NCI-H2081 treated with DMSO at 0.1 percent for 48 hours (cell line): ENCODE measurements at regions not wholly inside any gene's neighbourhood (a gene's known extent, or its start where the extent isn't known, plus 50 kb on each side); places are given as distances from the start of the nearest gene placed in this dataset.
"Not testable (repeated sequence)": the region's sequence is repeated elsewhere in the genome, so short reads cannot be mapped to it uniquely, and the experiment has no call there.

Experiments used
- DNase-seq: peaks from one replicate; lab custom pipeline; 2025; lab: John Stamatoyannopoulos, UW

DNA sequence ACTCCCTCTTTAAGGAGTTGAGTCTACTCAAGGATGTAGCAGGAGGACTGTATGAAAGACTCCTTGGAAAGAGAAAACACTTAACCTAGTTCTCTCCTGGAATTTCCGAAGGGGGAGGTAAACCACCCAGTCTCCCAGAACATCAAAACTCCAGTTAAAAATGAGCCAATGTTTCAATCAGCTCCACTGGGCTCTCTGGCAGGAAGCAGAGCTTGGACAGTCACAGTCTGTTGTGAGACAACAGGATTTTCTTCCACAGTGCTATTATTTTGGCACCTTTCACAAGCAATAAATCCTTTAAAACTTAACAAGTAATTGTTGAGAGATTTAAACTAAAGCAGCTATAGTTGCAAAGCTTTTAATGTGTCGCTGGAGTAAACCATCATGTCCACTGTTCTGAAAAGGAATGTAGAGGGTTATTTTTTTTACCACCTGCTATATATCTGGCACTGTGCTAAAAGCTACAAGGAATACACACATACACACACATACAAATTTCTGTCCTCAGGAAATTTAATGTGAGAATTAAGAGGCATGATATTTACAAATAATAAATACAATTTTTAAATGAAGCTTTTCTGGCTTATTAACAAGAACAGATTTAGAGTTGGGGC is 229.2 kb upstream of the INTU start:
- no peak for DNase-seq

DNA sequence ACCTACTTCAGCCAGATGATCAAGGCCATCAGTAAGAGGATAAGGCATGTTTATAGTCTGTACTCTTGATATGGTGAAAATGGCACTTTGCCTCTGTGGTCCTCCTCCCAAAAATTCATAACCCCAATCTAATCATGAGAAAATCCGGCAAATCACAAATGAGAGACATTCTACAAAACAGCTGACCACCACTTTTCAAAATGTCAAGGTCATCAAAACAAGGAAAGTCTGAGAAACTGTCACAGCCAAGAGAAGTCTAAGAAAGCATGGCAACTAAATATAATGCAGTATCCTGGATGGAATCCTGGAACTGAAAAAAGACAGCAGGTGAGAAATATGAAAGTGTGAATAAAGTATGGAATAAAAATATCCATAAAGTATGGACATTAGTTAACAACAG is 226.6 kb upstream of the INTU start:
- no peak for DNase-seq

DNA sequence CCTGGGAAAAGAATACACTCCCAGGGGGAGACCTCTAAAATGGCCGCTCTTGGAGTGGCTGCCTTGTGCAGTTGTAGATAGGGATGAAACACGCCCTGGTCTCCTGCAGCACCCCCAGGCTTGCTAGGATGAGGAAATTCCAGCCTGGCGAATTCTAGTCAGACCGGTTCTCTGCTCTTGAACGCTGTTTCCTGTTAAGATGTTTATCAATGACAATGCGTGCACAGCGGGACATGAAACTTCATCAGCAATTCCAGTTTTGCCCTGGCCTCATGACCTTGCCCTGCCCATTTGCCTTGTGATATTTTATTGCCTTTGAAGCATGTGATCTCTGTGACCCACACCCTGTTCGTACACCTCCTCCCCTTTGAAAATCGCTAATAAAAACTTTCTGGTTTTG is 225.2 kb upstream of the INTU start:
- not testable (repeated sequence) for DNase-seq

DNA sequence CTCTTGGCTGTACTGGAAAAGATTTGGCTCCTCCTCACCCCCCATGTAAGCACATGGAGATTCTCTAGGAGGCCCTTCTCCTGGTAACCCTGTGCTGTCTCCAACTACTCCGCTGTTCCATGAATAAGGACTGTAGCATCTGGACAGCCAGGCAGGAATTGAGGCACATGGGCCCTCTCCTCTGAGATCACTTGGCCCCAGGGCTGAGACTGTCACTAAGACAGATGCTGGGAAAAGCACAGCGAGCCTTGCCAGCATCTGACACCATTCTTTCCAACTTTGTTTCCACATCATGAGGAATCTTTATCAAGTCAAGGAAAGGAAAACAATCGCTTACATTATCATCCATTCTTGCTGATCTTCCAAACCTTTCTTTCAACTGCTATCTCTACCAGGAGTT is 222.6 kb upstream of the INTU start:
- no peak for DNase-seq

DNA sequence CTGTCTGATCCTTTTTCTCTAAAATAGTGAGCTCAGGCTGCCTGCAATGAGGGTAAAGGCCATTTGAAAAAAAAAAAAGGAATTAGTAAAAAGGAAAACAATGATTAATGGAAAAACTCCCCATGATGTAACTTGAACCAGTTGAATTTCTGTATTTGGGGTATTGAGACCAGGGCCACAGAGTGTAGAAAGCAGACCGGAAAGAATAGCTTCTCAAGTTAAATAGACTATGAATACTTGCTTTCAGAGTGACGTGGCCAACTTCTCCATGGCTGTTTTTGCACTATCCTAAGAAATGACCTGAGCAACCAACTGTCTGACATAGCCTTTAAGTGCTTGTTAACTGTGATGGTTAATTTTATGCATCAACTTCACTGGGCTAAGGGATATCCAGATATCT is 222.1 kb upstream of the INTU start:
- DNase-seq = no peak

DNA sequence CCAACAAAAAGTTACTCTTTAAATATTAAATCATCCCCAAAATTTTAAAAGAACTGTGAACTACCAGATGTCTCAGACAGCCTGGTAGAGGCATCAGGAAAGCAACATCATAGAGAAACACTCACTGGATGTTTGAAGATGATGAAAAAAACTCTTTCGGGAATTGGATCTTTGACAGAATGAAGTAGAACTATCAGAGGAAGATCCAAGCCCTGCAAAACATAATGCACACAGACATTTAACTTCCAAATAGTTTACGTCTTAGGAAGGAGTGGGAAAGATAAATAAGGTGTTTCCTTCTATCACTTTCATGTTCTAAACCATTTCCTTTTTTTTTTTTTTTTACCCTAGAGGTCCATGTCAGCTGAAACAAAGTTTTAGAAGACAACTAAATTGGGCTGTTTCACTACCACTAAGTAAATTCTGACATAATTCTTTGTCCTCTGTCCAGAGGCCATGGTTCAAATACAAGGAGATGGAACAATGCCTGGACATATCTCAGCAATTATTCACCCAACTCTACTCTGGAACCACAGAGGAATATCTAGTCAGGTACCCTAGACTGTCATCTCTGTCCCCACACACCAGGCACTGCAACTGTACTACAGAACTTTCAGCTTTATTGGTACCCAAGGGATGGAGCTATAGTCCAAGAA is 217.7 kb upstream of the INTU start:
- no peak for DNase-seq

DNA sequence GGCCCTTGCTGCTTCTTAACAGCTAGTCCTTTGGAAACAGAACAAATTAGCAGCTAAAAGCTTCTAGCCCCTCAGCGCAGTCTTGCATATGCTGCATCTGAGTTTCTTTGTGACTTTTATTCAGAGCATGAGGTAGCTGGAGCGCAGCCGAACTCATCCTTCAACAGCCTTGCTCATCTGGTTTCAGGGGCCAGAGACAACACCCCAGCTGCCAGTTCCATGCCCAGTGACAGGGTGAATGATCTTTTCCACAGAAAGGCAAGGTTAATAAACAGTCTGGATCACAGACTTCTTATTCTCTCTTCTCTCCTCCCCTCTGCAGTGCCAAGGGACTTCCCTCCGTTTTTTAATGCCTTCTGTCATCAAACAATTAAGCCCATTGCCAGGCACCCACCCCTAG is 216.6 kb upstream of the INTU start:
- no peak for DNase-seq

DNA sequence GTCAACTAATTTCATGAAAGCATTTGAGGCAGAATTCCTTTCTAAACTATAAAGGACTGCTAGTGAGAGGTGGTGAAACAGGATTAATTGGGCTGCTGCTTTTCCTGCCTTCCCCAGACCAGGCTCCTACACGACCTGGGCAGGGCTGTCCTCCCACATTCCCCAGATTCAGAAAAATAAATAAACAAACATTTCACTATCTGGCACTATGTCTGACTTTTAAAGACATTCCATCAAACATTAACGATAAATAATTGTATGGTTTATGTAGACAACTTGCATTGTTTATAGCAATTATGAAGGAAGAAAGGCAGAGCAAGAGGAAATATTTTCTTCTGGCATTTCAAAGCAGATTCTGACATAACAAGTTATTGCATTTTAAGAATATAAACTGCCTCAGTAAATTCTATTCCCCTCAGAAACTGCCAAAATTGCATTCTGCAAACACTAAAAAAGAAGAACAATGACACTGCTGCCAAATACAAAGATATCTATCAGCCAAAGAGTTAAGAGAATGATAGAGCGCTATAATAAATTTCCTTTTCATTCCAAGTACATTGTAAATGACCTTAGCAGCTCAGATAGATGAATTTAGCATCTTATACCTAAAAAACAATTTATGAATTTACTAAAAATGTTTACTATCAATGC is 214.7 kb upstream of the INTU start:
- DNase-seq = no peak

DNA sequence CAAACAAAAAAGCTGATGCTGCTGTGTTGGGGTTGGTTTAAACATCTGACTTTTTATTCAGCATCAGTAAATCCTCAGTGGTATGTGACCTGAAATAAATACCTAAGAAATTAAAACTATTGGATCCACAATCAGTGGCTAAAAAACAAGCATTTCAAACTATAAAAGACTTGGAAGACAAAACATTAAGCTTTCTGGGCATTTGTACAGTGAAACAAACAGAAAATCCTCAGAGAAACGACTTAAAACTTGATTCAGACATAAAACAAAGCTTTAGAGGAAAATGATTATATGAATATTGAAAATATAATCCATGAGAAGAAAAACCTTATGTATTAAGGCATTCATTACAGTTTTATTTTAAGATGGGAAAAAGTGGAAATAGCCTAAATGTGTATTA is 213.3 kb upstream of the INTU start:
- DNase-seq = no peak

DNA sequence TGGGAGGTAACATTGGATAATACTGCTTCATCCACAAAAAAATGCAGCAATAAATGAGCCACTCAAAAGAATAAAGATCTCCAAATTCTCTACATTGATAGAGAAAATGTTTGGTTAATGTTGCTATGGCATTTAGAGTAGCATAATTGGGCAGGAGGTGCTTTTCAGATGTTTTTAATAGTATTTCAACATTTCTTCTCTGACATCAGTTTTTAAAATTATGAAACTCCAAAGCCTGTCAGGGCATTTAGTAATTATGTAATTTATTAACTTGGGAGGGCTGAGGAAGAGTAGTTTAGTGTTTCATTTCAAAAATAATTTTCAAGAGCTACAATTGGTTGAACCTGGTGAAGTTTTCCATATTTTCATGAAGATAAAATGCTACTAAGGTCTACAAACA is 211.3 kb upstream of the INTU start:
- DNase-seq = no peak

DNA sequence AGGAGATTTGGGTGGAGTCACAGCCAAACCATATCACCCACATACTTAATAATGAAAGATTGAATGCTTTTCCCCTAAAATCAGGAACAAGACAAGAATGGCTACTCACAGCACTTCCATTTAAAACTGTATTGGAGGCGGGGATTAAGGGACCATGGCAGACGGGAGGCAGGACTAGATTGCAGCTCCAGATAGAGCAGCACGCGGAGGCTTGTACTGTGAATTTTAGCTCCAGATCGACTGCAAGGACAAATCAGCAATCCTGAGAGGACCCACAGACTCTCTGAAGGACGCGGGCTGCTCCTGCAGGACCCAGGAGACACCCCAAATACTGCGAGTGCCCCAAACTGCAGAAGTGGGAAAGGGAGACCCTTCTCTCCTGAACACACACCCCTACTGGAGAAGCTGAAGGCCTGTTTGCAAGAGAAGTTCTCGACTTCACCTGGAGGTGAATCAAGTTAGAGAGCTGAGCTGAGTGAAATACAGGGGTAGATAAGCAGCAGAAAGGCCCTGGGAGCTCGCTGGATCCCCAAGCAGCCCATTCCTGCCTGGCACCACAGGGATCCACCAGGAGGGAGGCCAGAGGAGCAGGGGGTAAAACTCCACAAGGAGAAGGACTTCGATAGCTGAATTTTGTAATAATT is 207.4 kb upstream of the INTU start:
- DNase-seq = no peak

DNA sequence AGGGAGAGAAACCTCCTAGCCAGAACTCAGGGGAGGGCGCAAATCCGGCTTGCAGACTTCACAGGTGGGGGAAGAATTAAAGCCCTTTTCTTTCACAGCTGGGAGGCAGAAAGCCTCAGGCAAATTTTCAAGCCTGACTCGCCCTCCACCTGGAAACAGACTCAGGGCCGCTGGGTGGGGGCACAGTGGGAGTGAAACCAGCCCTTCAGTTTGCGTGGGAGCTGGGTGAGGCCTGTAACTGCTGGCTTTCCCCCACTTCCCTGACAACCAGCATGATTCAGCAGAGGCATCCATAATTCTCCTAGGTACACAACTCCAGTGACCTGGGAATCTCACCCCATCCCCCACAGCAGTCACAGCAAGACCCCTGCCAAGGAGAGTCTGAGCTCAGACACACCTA is 206.9 kb upstream of the INTU start:
- no peak for DNase-seq

DNA sequence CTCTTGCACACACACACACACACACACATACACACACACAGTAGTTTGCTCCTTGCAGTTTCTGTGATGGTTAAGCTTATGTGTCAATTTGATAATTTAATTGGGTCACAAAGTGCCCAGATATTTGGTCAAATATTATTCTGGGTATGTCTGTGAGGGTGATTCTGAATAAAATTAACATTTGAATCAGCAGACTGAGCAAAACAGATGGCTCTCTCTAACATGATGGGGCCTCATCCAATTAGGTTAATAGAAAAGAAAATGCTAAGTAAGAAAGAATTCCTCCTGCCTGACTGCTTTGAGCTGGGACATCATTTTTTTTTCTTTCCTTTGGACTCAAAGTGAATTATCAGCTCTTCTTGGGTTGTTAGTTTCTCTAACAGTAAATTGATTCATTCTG is 191.2 kb upstream of the INTU start:
- DNase-seq = no peak

DNA sequence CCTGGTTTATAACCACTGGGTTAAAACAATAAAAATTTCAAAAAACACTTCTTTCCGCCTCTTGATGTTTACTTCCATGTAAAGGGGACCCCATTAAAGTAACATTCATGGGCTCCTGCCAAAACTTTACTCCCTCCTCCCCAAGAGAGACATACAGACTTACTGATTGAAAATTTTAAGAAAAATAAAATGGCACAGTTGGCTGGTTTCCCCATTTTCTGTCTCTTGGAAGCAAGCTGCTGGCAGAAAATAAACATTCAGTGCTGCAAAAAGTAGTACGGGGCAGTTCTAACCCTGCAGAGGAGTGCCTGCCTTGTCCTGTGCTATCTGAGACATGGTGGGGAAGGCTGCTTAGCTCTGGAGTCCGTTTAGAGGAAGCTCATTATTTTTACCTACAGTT is 187.3 kb upstream of the INTU start:
- no peak for DNase-seq

DNA sequence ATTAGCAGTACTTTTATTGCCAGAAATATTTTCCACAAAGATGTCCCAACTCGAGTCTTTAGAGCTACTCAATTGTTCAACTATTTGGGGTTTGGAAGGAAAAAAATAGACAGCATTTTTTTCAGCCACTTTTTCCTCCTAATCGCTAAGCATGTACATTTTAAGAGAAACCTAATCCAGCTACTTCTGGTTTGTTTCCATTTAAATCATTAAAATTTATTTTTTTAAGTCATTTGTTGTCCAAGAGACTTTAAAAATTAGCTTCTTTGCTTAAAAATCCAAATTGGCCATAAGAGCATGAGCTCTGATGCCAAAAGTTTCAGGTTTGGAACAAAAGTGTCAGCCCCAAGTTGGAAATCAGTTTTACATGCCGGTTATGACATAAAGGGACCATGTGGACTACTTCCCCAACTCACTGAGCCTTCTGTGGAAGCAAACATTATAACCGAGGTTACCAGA is 186.3 kb upstream of the INTU start:
- DNase-seq = no peak

DNA sequence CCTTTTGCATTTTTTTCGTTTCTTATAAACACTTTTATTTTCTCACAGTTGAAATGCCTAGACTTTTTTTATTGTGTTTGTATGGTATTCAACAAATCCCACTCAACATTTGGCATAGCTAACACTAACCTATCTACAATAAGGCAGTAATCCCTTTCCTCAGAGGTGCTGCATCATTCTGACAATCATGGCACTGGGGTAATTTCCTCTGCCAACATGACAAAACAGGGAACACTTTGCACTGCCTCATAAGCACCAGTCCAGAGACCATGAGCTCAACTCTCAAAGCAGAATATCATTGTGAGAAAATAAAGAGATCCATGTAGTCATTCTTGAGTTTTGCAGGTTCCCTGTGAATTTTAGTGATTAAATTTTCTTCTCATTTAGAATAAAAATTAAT is 183.8 kb upstream of the INTU start:
- DNase-seq = no peak

DNA sequence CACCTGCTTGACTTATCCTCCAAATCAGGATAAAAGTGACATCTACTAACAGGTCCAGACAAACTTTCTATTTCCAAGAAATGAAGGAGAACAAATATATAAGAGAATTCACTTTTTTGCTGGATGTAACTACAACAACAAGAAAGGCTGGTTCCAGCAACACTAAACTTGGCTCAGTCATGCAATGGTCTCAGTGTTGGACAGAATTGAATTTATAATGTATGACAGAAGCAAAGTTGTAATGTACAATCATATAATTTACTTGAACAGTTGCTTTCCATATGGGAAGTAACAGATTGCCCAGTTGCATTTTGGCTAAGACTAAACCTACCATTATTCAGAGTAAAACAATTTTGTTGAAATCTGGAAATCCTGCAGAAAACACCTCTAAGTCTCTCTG is 183.3 kb upstream of the INTU start:
- no peak for DNase-seq

DNA sequence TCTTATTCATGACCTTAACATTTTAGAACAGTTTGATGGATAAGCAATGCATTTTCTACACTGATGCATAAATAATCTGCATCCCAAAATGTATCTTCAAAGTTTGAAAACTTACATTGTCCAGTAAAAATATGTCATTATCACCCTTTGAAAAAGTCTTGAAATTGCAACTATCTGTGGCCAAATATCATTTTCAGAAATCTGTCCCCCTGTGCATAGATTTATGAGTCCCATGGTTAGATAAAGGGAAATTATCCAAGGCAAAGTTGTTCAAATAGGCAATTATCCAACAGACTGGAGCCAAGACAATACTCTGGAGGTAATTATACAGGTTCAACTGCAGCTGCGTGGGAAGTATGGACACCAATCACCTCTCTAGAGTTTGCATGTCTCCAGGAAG is 182.5 kb upstream of the INTU start:
- peak; percentile 4 for DNase-seq

DNA sequence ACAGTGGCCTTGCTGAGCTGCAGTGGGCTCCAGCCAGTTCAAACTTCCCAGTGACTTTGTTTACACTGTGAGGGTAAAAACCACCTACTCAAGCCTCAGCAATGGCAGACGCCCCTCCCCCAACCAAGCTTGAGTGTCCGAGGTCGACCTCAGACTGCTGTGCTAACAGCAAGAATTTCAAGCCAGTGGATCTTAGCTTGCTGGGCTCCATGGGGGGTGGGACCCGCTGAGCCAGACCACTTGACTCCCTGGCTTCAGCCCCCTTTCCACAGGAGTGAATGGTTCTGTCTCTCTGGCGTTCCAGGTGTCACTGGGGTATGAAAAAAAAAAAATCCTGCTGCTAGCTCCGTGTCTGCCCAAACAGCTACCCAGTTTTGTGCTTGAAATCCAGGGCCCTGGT is 168.9 kb upstream of the INTU start:
- DNase-seq = no peak

DNA sequence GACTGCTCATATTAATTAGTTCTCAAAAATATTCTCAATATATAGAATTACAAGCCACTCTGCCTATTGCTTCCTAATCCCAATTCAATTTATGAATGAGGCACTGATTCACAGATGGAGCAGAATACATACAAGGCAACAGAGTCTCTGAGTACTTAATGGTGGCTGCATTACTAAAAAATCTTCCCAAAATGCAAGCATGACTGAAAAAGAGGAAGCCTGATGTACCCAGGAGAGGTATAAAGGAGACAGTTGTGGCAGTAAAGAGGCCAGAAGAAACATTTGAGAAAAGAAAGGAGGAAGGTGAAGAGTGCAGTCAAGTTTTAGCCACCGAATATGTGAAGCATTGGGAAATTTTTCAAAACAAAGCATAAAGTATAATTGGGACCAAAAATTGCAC is 163.2 kb upstream of the INTU start:
- DNase-seq = no peak

DNA sequence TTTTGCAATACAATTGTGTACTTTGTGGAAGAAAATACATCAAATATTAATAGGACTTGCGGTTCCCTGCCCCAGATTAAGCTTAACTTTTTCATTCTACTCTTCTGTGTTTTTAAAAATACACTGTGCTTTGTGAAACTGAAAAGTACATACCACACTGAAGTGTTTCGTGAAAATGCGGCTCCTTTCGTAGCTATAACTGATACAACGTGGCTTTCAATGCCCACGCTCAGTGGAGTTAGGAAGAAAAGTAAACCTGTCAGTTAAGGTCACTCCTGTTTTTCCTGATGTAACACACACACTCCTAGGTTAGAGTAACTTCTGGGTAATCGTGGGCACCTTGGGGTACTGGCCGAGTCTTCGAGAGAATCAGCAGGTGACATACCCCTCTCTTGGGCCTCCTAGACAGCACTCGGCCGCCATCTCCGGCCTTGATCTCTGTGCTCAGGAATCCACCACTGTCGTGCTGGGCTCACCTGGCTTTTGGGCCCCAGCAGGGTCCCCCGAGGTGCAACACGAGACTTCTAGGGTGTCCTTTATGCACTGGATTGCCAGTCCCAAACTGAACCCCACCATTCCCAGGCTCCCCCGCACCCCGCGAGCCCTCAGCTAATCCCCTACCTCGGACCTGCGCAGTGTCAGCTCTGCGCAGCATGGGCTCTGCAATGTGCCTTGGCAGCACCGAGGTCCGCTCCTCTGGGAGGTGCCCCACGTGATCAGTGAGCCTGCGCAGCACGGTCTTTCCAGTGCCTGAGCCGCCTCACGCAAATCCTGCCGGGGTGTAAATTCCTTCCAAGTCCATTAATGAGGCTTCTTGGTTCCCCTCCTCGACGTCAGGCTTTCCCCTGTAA is 162.6 kb upstream of the INTU start:
- DNase-seq = no peak

DNA sequence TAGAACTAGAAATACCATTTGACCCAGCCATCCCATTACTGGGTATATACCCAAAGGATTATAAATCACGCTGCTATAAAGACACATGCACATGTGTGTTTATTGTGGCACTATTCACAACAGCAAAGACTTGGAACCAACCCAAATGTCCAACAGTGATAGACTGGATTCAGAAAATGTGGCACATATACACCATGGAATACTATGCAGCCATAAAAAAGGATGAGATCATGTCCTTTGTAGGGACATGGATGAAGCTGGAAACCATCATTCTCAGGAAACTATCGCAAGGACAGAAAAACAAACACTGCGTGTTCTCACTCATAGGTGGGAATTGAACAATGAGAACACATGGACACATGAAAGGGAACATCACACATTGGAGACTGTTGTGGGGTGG is 154.5 kb upstream of the INTU start:
- not testable (repeated sequence) for DNase-seq
